ENCODE measurements at regions not wholly inside any gene's neighbourhood (a gene's known extent, or its start where the extent isn't known, plus 50 kb on each side); places are given as distances from the start of the nearest gene placed in this dataset.

- TF ChIP-seq CTCF (IDR thresholded peaks at IDR 0.05; ENCODE audit: insufficient read depth, low read depth, low read length): no peak
- no peak for TF ChIP-seq EZH2 (IDR thresholded peaks at IDR 0.05; ENCODE audit: insufficient read depth, low read length)
Observed at GRCh38 chr18:47595831-47596501, 334.5 kb downstream of the SMAD2 start.

Measured in astrocyte (in vitro differentiated cells and primary cell).